Trophoblast cell (in vitro differentiated cells and primary cell): ENCODE measurements at regions not wholly inside any gene's neighbourhood (a gene's known extent, or its start where the extent isn't known, plus 50 kb on each side); places are given as distances from the start of the nearest gene placed in this dataset.

Experiments
- DNase-seq, 2 donors: peaks; one replicate each; pipeline ENCODE4 v3.0.0-alpha.2; 2016
- H2AFZ ChIP-seq: 2 replicates; pipeline ENCODE4 v1.6.1; 2013; ENCODE audit warnings: low read length, moderate library complexity, mild to moderate bottlenecking; ENCODE audit not compliant: insufficient read depth, poor library complexity
- H2AK5ac ChIP-seq: 2 replicates; pipeline ENCODE4 v1.6.1; 2013; ENCODE audit warnings: mild to moderate bottlenecking, low read length
- H2BK120ac ChIP-seq: 2 replicates; pipeline ENCODE4 v1.6.1; 2013; ENCODE audit warnings: low read length, mild to moderate bottlenecking, moderate library complexity; ENCODE audit not compliant: insufficient read depth, poor library complexity
- H2BK12ac ChIP-seq: 2 replicates; pipeline ENCODE4 v1.6.1; 2013; ENCODE audit warnings: mild to moderate bottlenecking, low read length, moderate library complexity
- H2BK5ac ChIP-seq: 2 replicates; pipeline ENCODE4 v1.6.1; 2013; ENCODE audit warnings: low read length, low read depth, moderate library complexity, mild to moderate bottlenecking; ENCODE audit not compliant: poor library complexity
- H3K14ac ChIP-seq: 2 replicates; pipeline ENCODE4 v1.6.1; 2013; ENCODE audit warnings: mild to moderate bottlenecking, low read length
- H3K18ac ChIP-seq: 2 replicates; pipeline ENCODE4 v1.6.1; 2013; ENCODE audit warnings: mild to moderate bottlenecking, low read length
- H3K23ac ChIP-seq: 2 replicates; pipeline ENCODE4 v1.6.1; 2013; ENCODE audit warnings: low read length
- H3K27ac ChIP-seq: 2 replicates; pipeline ENCODE4 v1.5.1; 2013; ENCODE audit warnings: low read depth, mild to moderate bottlenecking, inconsistent platforms, low read length, moderate library complexity
- H3K27me3 ChIP-seq: 2 replicates; pipeline ENCODE4 v1.6.1; 2013; ENCODE audit warnings: inconsistent platforms, mild to moderate bottlenecking, low read length, moderate library complexity; ENCODE audit not compliant: insufficient read depth
- H3K36me3 ChIP-seq, 2 experiments: 1 replicate in 1 of 2; 2 replicates in 1 of 2; pipeline ENCODE4 v1.6.1; 2013; ENCODE audit warnings: low read length in 2 of 2, mild to moderate bottlenecking in 2 of 2, moderate library complexity in 1 of 2; ENCODE audit not compliant: insufficient read depth in 2 of 2, control insufficient read depth in 1 of 2
- H3K4ac ChIP-seq: 2 replicates; pipeline ENCODE4 v1.6.1; 2013; ENCODE audit warnings: low read depth, mild to moderate bottlenecking, low read length, moderate library complexity
- H3K4me1 ChIP-seq, 2 experiments: 1 replicate in 1 of 2; 2 replicates in 1 of 2; pipeline ENCODE4 v1.6.1; 2013; ENCODE audit warnings: low read length in 2 of 2, mild to moderate bottlenecking in 2 of 2, moderate library complexity in 1 of 2; ENCODE audit not compliant: insufficient read depth in 2 of 2, control insufficient read depth in 1 of 2
- H3K4me2 ChIP-seq: 2 replicates; pipeline ENCODE4 v1.6.1; 2013; ENCODE audit warnings: inconsistent platforms, mild to moderate bottlenecking, low read length, moderate library complexity
- H3K4me3 ChIP-seq: 2 replicates; pipeline ENCODE4 v1.5.1; 2013; ENCODE audit warnings: mild to moderate bottlenecking, low read depth, low read length, inconsistent platforms
- H3K79me1 ChIP-seq: one replicate; pipeline ENCODE4 v1.6.1; 2013; ENCODE audit warnings: low read length
- H3K79me2 ChIP-seq: 2 replicates; pipeline ENCODE4 v1.6.1; 2013; ENCODE audit warnings: low read length, mild to moderate bottlenecking; ENCODE audit not compliant: control insufficient read depth, insufficient read depth, poor library complexity
- H3K9ac ChIP-seq: 2 replicates; pipeline ENCODE4 v1.6.1; 2013; ENCODE audit warnings: mild to moderate bottlenecking, low read length
- H3K9me3 ChIP-seq: 2 replicates; pipeline ENCODE4 v1.6.1; 2013; ENCODE audit warnings: low read depth, mild to moderate bottlenecking, control low read depth, inconsistent platforms, low read length; ENCODE audit not compliant: insufficient read depth
- H4K12ac ChIP-seq: 2 replicates; pipeline ENCODE4 v1.6.1; 2013; ENCODE audit warnings: low read depth, mild to moderate bottlenecking, low read length, moderate library complexity
- H4K8ac ChIP-seq: 2 replicates; pipeline ENCODE4 v1.6.1; 2013; ENCODE audit warnings: low read depth, mild to moderate bottlenecking, low read length, moderate library complexity
- H4K91ac ChIP-seq: one replicate; pipeline ENCODE4 v1.6.1; 2013; ENCODE audit warnings: low read depth, mild to moderate bottlenecking, low read length, moderate library complexity
- WGBS: extraction: QIAGEN DNeasy Blood & Tissue Kit; methylation state at CpG from one replicate; pipeline ENCODE4 v1.1.7; 2013; ENCODE audit warnings: missing lambda C conversion rate; ENCODE audit not compliant: insufficient read length, insufficient coverage; ENCODE audit errors: extremely low coverage; 5-methylcytosine and 5-hydroxymethylcytosine counted together

- Histone ChIP-seq H3K79me2 (no peaks in the 10 kb centered on the region), H4K91ac (no peak overlapping the region), H3K9ac (no peak overlapping the region), H3K27ac (no peak overlapping the region), H3K23ac (no peak overlapping the region), H2AK5ac (no peak overlapping the region), H3K79me1 (no peaks in the 10 kb centered on the region), H3K9me3 (no peaks in the 10 kb centered on the region), H2BK120ac (no peak overlapping the region), H4K8ac (no peak overlapping the region), H3K4me3 (no peak overlapping the region), H3K14ac (no peak overlapping the region), H3K4me2 (no peak overlapping the region), H3K18ac (no peak overlapping the region), H3K4me1 (no peaks in the 10 kb centered on the region), H4K12ac (no peak overlapping the region), H3K27me3 (no peaks in the 10 kb centered on the region), H2BK5ac (no peak overlapping the region), H3K36me3 (no peaks in the 10 kb centered on the region), H2AFZ (no peak overlapping the region), H3K4ac (no peak overlapping the region), H2BK12ac (no peak overlapping the region)
- WGBS, result no CpG with 5 or more reads among the region's 1 CpG
- peak in 1 of 2 donors; percentile 3 for DNase-seq
Observed at GRCh38 chr13:80551650-80552497, 210.9 kb upstream of the SPRY2 start.

- no peak overlapping the region for H4K91ac ChIP-seq
- no peak overlapping the region for H3K27ac ChIP-seq
- H3K9me3 ChIP-seq, result no peaks in the 10 kb centered on the region
- no peak overlapping the region for H2AFZ ChIP-seq
- H3K79me2 ChIP-seq, result no peaks in the 10 kb centered on the region
- no peak for DNase-seq
- no peak overlapping the region for H2BK12ac ChIP-seq
- no peak overlapping the region for H4K8ac ChIP-seq
- H3K23ac ChIP-seq, result no peak overlapping the region
- H3K79me1 ChIP-seq, result no peaks in the 10 kb centered on the region
- H3K18ac ChIP-seq, result no peak overlapping the region
- H2BK120ac ChIP-seq, result no peak overlapping the region
- no CpG with 5 or more reads among the region's 2 CpGs for WGBS
- H3K4me1 ChIP-seq, result no peaks in the 10 kb centered on the region
- no peaks in the 10 kb centered on the region for H3K27me3 ChIP-seq
- H3K4ac ChIP-seq, result no peak overlapping the region
- no peaks in the 10 kb centered on the region for H3K36me3 ChIP-seq
- no peak overlapping the region for H2BK5ac ChIP-seq
- H2AK5ac ChIP-seq, result no peak overlapping the region
- H3K9ac ChIP-seq, result no peak overlapping the region
- no peak overlapping the region for H3K4me2 ChIP-seq
- H3K14ac ChIP-seq, result no peak overlapping the region
- H3K4me3 ChIP-seq, result no peak overlapping the region
- H4K12ac ChIP-seq, result no peak overlapping the region
Observed at GRCh38 chr13:80550971-80551441, 210.1 kb upstream of the SPRY2 start.

- Histone ChIP-seq H3K27ac (no peak overlapping the region), H3K4ac (no peak overlapping the region), H3K4me3 (no peak overlapping the region), H3K14ac (no peak overlapping the region), H3K27me3 (no peaks in the 10 kb centered on the region), H3K4me2 (no peak overlapping the region), H3K4me1 (no peaks in the 10 kb centered on the region), H3K18ac (no peak overlapping the region), H3K36me3 (no peaks in the 10 kb centered on the region), H3K79me1 (no peaks in the 10 kb centered on the region), H4K91ac (no peak overlapping the region), H4K8ac (no peak overlapping the region), H4K12ac (no peak overlapping the region), H3K9me3 (no peaks in the 10 kb centered on the region), H3K79me2 (no peaks in the 10 kb centered on the region), H3K23ac (no peak overlapping the region), H2AFZ (no peak overlapping the region), H2BK5ac (no peak overlapping the region), H2BK12ac (no peak overlapping the region), H2BK120ac (no peak overlapping the region), H2AK5ac (no peak overlapping the region), H3K9ac (no peak overlapping the region)
- DNase-seq, result no peak
Observed at GRCh38 chr13:80548915-80549314, 208.0 kb upstream of the SPRY2 start.

GRCh38 chr13:80547885-80548825, 207.2 kb upstream of the SPRY2 start:
- Histone ChIP-seq H3K23ac (no peak overlapping the region), H3K79me1 (no peaks in the 10 kb centered on the region), H3K36me3 (no peaks in the 10 kb centered on the region), H2BK12ac (no peak overlapping the region), H3K18ac (no peak overlapping the region), H4K91ac (no peak overlapping the region), H3K4ac (no peak overlapping the region), H4K8ac (no peak overlapping the region), H3K27ac (no peak overlapping the region), H3K9ac (no peak overlapping the region), H3K14ac (no peak overlapping the region), H3K79me2 (no peaks in the 10 kb centered on the region), H4K12ac (no peak overlapping the region), H3K4me2 (no peak overlapping the region), H3K4me1 (no peaks in the 10 kb centered on the region), H2BK120ac (no peak overlapping the region), H3K4me3 (no peak overlapping the region), H2BK5ac (no peak overlapping the region), H2AFZ (no peak overlapping the region), H2AK5ac (no peak overlapping the region), H3K9me3 (no peaks in the 10 kb centered on the region), H3K27me3 (no peaks in the 10 kb centered on the region)
- WGBS, result no CpG with 5 or more reads among the region's 7 CpGs
- no peak for DNase-seq
